ENCODE measurements at regions not wholly inside any gene's neighbourhood (a gene's known extent, or its start where the extent isn't known, plus 50 kb on each side); places are given as distances from the start of the nearest gene placed in this dataset.
"Not testable (repeated sequence)": the region's sequence is repeated elsewhere in the genome, so short reads cannot be mapped to it uniquely, and the experiment has no call there.

- ATAC-seq (ENCODE audit: low FRiP score in 2 of 2) (no peak), DNase-seq (no peak)
- H3K4me1 ChIP-seq, result no peaks in the 10 kb centered on the region
- H3K36me3 ChIP-seq, result no peaks in the 10 kb centered on the region
- TF ChIP-seq, protein P1, sequence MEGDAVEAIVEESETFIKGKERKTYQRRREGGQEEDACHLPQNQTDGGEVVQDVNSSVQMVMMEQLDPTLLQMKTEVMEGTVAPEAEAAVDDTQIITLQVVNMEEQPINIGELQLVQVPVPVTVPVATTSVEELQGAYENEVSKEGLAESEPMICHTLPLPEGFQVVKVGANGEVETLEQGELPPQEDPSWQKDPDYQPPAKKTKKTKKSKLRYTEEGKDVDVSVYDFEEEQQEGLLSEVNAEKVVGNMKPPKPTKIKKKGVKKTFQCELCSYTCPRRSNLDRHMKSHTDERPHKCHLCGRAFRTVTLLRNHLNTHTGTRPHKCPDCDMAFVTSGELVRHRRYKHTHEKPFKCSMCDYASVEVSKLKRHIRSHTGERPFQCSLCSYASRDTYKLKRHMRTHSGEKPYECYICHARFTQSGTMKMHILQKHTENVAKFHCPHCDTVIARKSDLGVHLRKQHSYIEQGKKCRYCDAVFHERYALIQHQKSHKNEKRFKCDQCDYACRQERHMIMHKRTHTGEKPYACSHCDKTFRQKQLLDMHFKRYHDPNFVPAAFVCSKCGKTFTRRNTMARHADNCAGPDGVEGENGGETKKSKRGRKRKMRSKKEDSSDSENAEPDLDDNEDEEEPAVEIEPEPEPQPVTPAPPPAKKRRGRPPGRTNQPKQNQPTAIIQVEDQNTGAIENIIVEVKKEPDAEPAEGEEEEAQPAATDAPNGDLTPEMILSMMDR (IDR thresholded peaks at IDR 0.05), result no peak
- TF ChIP-seq POLR2AphosphoS5 (IDR thresholded peaks at IDR 0.05) (no peak), POLR2A (IDR thresholded peaks at IDR 0.05) (no peak), EP300 (IDR thresholded peaks at IDR 0.05) (no peak)
- no peaks in the 10 kb centered on the region for H3K27me3 ChIP-seq
- WGBS, 2 donors, result 84 to 92% methylated on average over 1 of the region's 1 CpG
- no peak overlapping the region for H3K27ac ChIP-seq
- no peak overlapping the region for H3K4me3 ChIP-seq
- H3K9me3 ChIP-seq, result no peaks in the 10 kb centered on the region
Measured at GRCh38 chr2:184455624-184456023, 142.7 kb upstream of the ZNF804A start.

DNA sequence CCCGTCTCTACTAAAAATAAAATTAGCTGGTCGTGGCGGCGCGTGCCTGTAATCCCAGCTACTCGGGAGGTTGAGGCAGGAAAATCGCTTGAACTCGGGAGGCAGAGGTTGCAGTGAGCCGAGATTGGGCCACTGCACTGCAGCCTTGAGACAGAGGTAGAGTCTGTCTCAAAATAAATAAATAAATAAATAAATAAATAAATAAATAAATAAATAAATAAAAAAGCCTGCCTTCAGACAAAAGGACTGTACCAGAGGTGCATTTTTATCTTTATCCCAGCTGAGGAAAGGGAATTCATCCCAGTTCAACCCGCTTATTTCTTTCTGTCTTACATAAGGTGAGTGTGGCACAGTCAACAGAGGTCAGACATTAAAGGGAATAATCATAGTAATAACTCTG is 141.6 kb upstream of the ZNF804A start:
- H3K9me3 ChIP-seq; H3K4me3 ChIP-seq; H3K27ac ChIP-seq; H3K27me3 ChIP-seq; H3K36me3 ChIP-seq; ATAC-seq (ENCODE audit: low FRiP score in 2 of 2); H3K4me1 ChIP-seq; DNase-seq: not testable (repeated sequence)
- WGBS, 2 donors, result 91 to 93% methylated on average over 10 of the region's 10 CpGs

- no peaks in the 10 kb centered on the region for H3K36me3 ChIP-seq
- H3K4me3 ChIP-seq, result no peak overlapping the region
- 38 to 61% methylated on average over 4 of the region's 4 CpGs for WGBS, 2 donors
- DNase-seq (no peak), ATAC-seq (ENCODE audit: low FRiP score in 2 of 2) (no peak)
- H3K27me3 ChIP-seq, result no peaks in the 10 kb centered on the region
- no peaks in the 10 kb centered on the region for H3K9me3 ChIP-seq
- no peaks in the 10 kb centered on the region for H3K4me1 ChIP-seq
- TF ChIP-seq POLR2AphosphoS5 (IDR thresholded peaks at IDR 0.05), result no peak
- no peak for TF ChIP-seq EP300 (IDR thresholded peaks at IDR 0.05)
- TF ChIP-seq, protein P1 (IDR thresholded peaks at IDR 0.05), result no peak
- TF ChIP-seq POLR2A (IDR thresholded peaks at IDR 0.05), result no peak
- H3K27ac ChIP-seq, result no peak overlapping the region
Measured at GRCh38 chr2:184463102-184463865, 135.0 kb upstream of the ZNF804A start.

- 48 to 67% methylated on average over 1 of the region's 1 CpG for WGBS, 2 donors
- no peak overlapping the region for H3K4me3 ChIP-seq
- H3K27me3 ChIP-seq, result no peaks in the 10 kb centered on the region
- H3K27ac ChIP-seq, result no peak overlapping the region
- DNase-seq, result no peak
- no peaks in the 10 kb centered on the region for H3K4me1 ChIP-seq
- H3K9me3 ChIP-seq, result no peaks in the 10 kb centered on the region
- no peaks in the 10 kb centered on the region for H3K36me3 ChIP-seq
- TF ChIP-seq POLR2AphosphoS5 (IDR thresholded peaks at IDR 0.05), result no peak
- no peak for TF ChIP-seq EP300 (IDR thresholded peaks at IDR 0.05)
- TF ChIP-seq, protein P1 (IDR thresholded peaks at IDR 0.05), result no peak
- no peak for TF ChIP-seq POLR2A (IDR thresholded peaks at IDR 0.05)
- ATAC-seq (ENCODE audit: low FRiP score in 2 of 2), result no peak
Measured at GRCh38 chr2:184463866-184464248, 134.5 kb upstream of the ZNF804A start.

DNA sequence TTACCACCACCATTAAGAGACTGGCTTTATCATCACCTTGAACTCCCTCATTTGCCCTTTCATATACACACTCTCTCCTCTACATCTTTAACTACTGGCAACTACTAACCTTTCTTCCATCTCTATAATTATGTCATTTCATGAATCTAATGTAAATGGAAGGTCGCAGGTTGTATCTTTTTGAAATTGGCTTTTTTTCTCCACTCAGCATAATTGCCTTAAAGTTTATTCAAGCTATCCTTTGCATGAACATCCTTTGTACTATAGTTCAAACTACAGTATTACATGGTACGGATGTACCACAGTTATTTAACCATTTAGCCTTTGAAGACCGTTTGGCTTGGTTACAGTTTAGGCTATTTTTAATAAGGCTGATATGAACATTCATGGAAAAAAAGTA is 129.5 kb upstream of the ZNF804A start:
- H3K4me3 ChIP-seq, result no peak overlapping the region
- H3K4me1 ChIP-seq, result no peaks in the 10 kb centered on the region
- no peak overlapping the region for H3K27ac ChIP-seq
- no peaks in the 10 kb centered on the region for H3K9me3 ChIP-seq
- ATAC-seq (ENCODE audit: low FRiP score in 2 of 2) (no peak), DNase-seq (no peak)
- no peaks in the 10 kb centered on the region for H3K36me3 ChIP-seq
- TF ChIP-seq POLR2A (IDR thresholded peaks at IDR 0.05) (no peak), EP300 (IDR thresholded peaks at IDR 0.05) (no peak), POLR2AphosphoS5 (IDR thresholded peaks at IDR 0.05) (no peak)
- TF ChIP-seq, protein P1 (IDR thresholded peaks at IDR 0.05), result no peak
- H3K27me3 ChIP-seq, result no peaks in the 10 kb centered on the region
- 51 to 78% methylated on average over 3 of the region's 3 CpGs for WGBS, 2 donors
